Hematopoietic multipotent progenitor cell treated with erythropoietin and hydrocortisone succinate and interleukin-3 and kit ligand, for 8 days (in vitro differentiated cells): ENCODE measurements at regions not wholly inside any gene's neighbourhood (a gene's known extent, or its start where the extent isn't known, plus 50 kb on each side); places are given as distances from the start of the nearest gene placed in this dataset.

Source experiments
- DNase-seq: peaks from one replicate; pipeline ENCODE4 v3.0.0-alpha.2; 2015

DNA sequence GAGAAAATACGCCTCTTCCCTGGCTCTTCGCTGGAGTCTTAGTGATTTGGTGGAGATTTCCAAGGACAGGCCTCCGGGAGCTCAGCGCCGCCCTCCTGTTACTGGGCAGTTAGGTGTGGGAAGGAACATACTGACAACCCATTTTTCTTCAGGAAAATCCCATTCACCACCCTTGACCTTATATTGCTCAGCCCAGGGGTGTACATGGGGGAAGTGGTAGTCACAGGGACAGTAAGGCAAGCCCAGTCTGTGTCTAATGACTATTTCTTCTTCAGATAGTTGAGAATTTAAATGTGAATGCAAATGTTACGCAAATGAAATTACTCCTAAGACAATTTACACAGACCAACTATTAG lies 119.4 kb downstream of the UQCRFS1 start:
- DNase-seq, result no peak

DNA sequence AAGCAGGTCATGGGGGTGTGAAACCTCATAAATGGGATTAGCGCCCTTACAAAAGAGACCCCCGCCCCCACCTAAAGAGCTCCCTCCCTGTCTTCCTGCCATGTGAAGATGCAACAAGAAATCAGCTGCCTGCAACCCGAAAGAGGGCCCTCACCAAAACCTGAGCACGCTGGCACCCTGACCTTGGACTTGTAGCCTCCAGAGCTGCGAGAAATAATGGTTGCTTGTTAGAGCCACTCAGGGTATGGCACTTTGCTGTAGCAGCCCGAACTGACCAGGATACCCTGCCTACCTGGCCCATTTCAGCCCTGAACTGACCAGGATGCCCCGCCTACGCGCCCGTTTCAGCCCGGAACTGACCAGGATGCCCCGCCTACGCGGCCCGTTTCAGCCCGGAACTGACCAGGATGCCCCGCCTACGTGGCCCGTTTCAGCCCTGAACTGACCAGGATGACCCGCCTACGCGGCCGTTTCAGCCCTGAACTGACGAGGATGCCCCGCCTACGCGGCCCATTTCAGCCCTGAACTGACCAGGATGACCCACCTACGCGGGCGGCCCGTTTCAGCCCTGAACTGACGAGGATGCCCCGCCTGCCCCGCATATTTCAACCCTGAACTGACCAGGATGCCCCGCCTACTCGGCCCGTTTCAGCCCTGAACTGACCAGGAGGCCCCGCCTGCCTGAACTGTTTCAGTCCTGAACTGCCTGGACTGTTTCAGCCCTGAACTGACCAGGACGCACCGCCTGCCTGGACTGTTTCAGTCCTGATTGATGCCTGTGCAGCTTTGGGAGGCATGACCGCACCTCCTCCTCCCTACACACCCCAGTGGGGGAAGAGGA lies 120.0 kb downstream of the UQCRFS1 start:
- DNase-seq, result no peak

DNA sequence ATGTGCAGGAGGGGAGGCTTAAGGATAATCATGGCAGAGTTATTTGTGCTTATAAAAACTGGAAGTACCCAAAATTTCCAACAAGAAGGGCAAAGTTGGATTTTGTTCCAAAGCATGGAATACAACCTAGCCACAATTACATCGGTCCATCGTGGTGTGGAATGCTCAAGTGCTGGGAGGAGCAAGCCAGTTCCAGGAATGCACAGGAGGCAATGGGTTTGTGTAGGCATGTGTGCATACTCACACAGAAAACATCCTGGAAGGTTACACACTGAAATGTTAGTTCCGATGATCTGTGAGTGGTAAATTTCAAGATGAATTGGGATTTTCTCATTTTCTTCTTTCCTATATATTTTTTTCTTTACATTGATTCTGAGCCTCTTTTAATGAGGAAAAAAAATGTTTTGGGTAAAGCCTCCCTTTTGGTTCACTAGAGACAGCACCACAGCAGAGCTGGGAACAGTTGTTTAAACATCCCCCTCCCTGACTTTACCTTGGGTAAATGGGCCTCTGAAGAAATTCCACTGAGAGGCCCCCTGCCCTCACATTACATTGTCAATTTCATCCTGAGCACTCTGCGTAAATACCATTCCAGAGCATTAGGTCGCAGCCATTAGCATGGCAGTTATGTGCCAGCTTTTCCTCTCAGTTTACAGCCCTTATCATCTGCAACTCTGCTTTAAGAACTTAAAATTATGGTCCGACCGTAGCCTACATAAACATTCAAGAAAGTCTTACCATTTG lies 122.0 kb downstream of the UQCRFS1 start:
- DNase-seq, result no peak

DNA sequence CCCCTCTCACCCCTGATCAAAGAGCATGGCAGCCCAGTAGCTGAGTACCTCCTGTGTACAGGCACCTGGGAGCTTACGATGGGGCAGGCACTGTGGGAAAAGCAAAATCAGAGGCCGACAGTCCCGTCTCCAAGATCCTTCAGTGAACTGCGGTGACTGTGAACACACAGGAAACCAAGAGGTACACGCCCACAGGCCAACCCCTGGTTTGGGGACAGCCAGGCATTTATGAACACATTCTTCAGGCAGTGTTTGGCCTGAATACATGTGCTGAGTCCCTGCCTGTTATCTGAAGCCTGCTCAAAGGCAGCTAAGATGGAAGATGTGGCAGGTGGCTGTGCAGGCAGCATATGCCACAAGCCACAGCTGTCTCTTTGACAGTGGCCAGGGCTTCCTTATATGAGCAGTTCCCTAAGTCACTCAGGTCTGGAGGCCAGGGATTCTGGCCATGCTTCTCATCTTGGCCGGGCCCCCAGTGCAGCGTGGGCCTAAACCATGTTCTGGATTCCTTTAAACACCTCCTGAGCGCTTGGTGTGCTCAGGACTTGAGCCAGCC lies 123.6 kb downstream of the UQCRFS1 start:
- DNase-seq, result no peak

DNA sequence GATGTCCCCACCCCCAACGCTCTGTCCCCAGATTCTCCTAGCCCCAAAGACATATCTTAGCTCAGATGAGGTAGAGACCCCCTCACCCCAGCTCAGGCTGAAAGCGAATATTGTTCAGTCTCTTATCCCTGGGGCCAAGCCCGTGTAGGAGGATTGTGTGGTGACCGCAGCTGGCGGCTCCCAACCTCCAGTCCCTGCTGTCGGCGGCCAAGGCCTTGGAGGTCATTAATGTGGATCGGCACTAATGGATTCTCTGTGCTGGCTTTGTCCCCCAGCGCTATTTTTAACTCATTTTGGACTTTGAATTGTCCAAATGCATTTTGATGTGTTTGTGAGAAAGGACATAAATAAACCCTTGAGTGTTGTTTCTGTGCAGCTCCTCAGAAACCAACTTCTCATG lies 124.2 kb downstream of the UQCRFS1 start:
- no peak for DNase-seq

DNA sequence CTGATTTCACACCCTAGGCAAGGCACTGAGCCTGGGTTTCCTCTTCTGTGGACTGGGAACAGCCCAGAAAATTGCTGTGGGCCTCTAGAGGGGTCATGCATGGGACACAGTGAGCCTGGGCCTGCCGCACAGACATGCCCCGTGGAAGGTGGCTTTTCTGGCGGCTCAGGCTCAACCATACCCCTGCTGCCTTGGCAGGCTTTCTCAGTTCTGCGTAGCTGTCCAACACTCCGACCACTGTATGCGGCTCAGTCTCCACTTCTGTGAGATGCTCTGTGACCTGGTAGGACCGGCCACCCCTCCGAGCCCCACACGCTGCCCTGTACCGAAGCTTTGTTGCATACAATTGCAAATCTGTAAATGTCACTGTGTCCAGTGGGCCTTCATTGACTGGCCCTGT lies 126.3 kb downstream of the UQCRFS1 start:
- no peak for DNase-seq

DNA sequence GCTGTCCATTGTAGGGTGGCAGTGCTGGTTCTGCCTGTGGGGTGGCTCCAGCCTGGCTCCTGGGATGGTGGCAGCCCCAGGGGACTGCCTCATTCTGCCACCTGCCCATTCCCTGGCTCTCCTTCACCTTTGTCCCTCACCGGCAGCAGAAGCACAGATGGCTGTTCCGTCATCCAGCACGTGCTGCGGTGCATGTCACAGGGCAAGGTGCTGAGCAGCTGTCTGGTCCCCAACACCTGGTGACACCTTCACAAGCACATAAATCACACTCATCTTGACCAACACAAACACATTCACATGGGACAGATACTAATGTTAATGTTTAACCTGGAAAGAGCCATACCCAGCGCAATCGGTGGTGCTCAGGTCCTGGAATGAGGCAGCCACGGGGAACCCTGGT lies 126.8 kb downstream of the UQCRFS1 start:
- no peak for DNase-seq

DNA sequence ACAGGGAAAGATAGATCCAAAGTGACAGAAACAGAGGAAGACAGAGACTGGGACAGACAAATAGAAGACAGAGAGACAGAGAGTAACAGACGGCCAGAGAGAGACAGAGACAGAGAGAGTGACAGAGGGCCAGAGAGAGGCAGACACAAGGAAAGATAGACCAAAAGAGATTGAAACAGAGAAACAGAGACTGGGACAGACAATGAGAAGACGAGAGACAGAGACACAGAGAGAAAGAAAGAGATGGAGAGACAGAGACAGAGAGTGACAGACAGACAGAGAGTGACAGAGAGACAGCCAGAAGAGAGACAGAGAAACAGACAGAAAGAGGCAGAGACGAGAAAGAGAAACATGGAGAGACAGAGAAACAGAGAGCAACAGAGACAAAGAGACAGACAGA lies 127.3 kb downstream of the UQCRFS1 start:
- DNase-seq, result no peak

DNA sequence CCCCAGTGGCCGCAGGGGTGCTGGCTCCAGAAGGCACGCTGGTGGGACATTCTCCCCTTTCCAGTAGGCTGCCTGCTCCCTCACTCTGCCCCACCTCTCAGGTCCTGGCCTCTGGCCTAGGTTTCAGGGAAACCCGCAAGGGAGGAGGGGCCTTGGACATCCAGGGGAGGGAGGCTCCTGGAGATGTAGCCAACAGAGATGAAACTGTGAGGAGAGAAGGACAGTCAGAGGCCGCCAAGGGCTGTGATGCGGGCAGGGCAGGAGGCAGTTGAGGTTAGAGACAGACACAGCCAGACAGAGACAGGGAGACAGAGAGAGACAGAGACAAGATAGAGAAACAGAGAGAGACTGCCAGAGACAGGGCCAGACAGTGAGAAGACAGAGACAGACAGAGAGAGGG lies 127.7 kb downstream of the UQCRFS1 start:
- DNase-seq, result no peak

DNA sequence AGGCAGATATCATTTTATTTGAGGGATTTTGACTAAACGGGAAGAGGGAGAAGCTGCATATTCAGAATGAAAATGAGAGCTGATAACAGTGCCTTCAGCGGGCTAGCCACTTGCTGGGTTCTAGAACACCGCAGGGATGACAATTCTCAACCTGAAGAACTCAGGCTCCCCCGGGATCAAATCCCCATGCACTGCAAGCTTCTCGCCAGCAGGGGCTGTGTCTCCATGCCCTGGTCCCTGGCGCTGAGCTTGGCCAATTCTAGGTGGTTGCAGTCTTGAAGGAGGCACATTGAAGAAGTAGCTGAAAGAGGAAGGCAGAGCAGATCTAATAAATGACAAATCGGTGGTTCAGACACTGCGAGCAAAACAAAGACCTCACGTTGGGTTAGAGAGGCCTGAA lies 128.7 kb downstream of the UQCRFS1 start:
- peak; percentile 4 for DNase-seq

DNA sequence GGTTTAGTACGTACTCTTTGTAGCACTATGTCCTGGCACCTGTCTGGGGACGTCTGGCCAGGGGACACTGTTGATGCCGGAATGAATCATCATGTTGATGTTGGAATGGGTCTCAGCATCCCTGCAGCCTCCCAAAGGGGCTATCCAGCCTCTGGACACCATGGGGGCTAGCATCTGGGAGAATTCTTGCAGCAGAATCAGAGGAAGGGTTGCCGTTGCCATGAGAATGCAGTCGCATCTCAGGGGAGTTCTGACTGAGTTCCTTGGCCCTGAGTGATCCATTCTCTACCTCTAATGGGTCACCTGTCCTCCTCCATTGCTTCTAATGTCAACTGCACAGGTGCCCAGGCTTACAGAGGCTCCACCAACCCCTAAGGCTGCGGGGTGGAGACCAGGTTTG lies 129.1 kb downstream of the UQCRFS1 start:
- DNase-seq, result no peak

DNA sequence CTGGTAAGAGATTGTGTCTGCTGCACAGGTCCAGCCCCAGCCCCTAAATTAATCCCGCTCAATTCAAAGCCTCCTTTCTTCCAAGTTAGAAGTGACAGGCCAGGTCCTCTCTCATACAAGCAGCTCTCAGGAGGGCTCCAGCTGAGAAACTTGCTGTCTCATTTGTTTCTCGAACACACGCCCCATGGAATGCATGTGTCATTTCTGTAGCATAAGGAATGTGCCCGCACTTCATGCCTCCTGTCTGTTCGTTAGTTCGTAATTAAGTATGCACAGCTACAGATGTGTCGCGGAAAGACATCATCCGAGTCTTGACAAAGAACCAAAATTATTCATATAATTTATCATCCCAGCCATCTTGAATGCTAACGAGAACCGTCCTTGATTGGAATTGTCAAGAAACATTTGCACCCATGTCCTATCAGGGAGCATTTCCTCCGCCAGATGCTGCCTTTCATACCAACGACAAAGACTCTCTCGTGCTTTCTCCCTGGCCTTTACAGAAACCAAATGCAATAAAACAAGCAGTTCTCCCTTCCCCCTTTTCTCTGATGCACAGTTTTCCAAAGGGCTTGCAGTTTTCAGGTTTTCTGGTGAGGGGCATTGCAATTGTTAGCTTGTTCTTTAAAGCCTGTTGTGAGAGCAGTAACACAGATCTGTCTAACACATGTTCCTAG lies 133.5 kb downstream of the UQCRFS1 start:
- DNase-seq, result no peak

DNA sequence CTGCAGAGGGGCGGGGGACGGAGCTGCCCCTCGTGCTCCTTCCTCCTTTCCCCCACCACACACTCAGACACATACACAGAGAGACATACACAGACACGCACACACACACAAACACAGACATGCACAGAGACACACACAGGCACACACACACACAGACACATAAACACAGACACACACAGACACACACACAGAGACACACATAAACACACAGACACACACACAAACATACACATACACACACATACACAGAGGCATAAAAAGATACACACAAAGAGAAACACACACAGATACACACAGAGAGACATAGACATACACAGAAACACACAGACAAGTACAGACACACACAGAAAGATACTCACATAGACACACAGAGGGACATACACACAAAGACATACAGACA lies 136.0 kb downstream of the UQCRFS1 start:
- no peak for DNase-seq

DNA sequence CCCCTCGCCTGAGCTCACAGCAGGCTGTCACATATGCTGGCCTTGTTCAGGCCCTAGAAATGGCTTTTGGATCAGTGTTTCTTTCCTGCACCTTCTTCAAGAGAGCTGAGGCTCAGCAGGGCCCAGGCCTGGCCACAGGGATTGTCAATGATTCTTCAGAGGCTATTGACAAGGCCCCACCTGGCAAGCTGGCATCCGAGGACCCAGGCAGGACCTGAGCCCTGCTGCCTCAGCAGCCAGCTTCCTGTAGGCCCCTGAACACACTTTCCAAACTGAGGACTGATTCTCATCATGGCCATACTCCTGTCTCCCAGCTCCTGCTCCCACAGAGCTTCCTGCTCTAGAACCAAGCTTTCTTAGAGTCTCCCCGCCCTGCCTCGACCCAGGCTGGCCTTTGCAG lies 136.8 kb downstream of the UQCRFS1 start:
- DNase-seq, result no peak

DNA sequence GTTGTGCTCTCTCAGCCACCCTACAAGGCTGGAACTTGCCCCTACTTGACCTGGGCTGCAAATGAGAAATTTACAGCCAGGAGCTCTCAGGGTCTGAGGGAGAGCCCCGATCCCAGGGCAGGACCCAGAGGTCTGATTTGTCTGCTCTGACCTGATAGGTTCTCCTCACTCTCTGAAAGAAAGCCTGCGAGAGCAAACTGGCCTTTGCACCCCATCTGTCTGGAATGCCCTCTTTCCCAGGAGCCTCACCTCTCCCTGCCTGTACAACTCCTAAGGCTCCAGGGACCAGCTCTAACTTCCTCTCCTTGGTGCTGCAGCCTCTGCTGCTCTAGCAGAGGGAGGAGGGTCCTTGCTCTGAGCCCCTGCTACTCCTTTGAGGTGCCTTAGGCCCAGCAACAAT lies 137.8 kb downstream of the UQCRFS1 start:
- no peak for DNase-seq

DNA sequence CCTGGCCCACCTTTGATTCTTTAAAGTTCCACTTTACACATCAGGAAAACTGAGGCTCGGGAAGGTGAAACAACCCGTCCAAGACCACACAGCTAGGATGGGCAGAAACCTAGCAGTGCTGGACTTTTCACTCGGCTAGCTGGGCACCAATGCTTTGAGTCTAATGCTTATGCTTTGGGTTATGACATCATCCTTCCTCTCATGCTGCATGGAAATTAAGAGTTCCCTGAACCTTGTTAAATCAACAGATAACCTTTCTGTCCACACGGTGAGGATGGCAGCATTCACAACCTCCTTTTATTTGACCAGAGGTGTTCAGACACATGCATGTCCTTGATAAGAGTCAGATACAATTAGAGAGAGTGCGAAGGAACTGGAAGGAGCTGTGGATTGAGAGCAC lies 138.4 kb downstream of the UQCRFS1 start:
- DNase-seq, result no peak

DNA sequence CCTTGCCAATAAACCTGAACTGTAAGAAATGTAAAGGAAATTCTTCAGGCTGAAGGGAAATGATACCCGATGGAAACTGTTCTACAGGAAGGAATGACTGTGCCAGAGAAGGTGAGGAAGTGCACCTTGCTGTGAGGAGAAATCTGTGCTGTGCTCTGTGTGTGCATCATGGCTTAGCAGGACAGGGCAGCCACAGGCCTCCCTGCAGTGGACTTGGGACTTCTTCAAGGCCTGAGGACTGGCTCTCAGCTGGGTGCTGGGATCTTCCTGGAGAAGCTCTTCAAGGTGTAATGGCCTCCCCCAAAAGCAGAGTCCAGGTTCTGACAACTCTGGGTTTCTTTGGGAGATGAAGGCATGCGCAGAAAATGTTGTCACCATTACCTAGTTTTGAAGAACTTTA lies 145.1 kb downstream of the UQCRFS1 start:
- DNase-seq, result no peak

DNA sequence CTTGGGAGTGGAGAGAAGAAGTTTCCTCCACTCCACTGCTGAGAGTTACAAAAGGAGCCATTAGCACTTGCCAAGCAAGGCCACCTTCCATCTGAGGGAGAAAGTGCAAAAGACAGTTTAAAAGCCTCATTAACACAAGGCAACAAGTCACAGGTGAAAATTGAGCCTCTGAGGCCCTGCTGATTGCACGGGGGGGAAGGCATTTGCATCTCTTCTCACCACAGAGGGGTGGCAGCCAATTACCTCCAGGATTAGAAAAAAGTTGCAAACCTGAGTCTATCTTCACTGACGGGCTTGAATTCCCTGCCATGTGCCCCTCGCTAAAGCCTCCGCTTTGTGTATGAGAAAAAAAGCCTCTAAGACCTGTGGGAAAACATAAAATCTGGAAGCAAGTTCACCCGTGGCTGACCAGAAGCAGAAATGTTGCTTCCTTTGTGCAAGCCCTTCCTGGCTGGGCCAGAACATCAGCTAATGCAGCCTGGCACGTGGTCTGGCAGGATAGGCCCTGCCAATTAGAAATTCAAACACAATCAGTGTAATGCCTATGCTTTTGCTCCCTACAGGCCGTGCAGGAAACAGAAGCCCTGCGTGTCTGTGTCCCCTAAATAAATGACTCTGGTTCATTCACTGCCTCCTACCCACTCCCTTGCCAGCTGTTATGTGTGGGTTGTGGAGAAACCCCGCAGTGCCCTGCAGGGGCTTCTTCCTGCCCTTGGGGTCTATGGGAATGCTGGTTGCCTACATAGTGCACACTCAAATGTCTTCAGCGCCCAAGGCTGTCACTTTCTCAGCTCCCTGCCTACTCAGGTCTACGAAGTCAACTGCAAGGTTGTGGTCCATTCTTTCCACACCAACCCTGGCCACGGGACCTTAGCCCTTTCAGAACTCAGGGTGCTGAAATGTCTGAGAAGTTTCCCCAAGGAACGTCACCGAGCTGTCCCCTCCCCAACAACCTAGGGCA lies 150.2 kb downstream of the UQCRFS1 start:
- no peak for DNase-seq

DNA sequence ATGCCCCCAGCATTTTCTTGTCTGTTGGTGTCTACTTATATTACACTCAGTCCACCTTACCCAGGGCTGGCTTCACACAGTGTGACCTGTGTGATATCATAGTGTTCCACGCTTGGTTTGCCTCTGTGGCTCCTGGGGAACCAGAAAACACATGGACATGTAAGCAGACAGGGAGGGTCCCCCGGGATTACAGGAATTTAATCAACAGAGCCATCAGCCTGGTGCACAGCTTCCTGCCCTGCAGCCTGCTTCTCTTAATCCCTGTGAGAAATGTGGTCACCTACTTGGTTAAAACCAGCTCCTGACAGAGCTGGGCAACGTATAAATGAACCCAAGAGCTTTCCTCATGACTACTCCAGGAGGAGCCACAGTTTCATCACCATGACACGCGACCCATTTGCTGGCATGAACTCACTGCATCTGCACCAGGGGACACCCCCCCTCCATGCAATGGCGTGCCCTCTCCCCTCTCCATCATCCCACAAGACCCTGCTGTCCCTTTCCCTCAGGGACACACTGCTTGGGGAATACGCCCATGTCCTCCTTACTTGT lies 152.1 kb downstream of the UQCRFS1 start:
- DNase-seq, result no peak

DNA sequence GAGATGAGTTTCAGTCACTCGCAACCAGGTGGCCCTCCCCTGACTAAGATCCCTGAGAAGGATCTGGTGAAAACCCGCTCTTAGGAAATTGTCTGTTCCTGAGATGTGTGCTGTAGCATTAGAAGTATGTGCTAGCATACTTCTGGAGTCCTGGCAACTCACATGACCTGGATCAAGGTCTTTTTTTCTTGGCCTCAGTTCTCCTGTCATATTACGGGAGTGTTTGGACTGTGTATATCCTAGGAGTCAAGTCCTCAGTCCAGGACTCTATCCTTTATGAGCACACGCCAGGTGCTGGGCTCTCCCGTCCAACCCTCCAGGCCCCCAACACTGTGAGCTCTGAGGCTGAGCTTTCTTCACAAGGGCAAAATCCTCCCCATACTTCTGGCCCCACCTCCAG lies 156.4 kb downstream of the UQCRFS1 start:
- DNase-seq, result no peak

DNA sequence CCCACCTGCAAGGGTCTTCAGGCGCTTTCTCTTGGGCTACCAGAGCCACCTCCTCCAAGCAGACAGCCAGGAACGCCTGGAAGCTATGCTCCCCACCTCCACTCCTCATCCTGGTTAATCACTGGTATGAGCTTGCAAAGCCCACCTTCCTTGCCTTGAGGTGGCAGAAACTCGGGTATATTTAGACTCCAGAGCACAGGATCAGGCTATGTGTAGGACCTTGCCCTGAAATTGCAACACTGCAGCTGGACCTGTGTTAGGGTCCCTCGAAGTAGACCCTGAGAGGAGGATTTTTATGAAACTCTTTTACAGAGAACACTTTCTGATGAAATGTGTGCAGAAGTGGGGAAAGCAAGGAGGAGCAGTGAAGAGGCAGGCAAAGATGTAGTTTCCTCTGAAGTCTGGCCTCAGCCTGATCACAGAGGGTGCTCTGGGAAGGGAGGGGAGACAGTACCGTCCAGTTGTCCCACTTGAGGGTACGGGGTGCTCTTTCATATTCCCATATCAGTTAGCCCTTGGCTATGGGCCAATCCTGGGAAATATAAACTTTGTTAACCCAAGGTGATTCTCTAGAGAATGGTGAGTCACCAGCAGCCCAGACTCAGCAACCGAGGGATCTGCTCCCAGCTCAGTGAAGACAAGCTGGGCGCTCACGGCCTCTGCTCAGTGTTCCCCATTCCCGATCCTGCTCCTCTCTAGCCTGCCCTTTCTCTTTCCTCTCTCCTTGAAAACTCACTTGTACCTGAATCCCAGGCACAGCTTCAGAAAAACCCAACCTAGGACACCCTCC lies 157.9 kb downstream of the UQCRFS1 start:
- no peak for DNase-seq
